SW 1271 (cell line): ENCODE measurements at regions not wholly inside any gene's neighbourhood (a gene's known extent, or its start where the extent isn't known, plus 50 kb on each side); places are given as distances from the start of the nearest gene placed in this dataset.
"Not testable (repeated sequence)": the region's sequence is repeated elsewhere in the genome, so short reads cannot be mapped to it uniquely, and the experiment has no call there.

Experiments used
- DNase-seq, 2 experiments: peaks; one replicate each; lab custom pipeline; 2025; lab: John Stamatoyannopoulos, UW

DNA sequence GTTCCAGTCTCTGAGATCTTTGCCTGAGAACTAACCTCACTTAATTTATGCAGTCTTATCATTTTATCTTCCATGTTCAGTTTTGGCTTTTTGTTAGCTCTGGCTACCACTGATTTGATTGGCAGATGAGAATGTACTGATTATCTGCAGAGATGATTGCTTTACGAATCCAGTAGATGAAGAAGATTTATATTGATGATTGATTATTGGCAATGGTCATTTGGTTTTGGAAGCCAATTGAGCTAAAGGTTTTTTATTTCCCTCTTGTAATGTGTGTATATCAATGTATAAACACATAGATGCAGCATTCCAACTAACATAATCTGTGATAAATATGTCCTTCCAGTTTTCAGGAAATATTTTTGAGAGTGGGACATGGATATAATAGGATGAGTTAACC, 763.6 kb downstream of the CDH11 start:
- no peak for DNase-seq

DNA sequence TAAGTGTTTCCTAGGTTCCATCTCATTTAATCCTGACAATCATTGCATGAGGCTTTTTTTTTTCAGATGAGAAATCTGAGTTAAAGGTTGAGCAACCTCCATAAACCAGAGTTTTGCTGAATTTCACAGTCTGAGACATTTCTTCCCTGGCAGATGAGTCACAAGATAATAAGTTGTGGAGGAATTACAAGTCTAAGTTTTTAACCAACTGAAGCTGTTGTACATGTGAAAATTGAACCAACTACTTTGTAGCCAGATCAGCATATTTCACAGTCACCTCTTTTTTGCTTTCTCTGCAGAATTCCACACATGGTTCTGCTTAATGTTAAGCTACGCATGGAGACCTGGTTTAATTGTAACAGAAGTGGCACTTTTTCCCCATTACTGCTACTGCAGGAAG, 765.6 kb downstream of the CDH11 start:
- DNase-seq = no peak

DNA sequence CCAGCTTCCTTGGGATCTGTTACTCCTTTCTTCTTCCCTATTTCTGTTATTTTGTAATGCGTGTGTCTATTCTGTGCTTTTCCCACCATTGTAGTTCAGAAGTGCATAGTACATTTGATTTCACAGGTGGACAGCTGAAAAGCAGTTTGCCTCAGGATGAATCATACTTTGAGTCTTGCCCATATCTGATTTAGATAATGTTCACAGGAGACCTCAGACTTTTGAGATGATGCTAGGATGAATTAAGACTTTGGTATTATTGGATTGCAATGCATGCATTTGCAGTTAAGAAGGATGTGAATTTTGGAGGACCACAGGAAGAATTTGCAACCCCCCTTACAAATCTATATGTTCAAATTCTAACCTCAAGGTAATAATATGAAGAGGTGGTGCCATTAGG, 769.6 kb downstream of the CDH11 start:
- DNase-seq = no peak

DNA sequence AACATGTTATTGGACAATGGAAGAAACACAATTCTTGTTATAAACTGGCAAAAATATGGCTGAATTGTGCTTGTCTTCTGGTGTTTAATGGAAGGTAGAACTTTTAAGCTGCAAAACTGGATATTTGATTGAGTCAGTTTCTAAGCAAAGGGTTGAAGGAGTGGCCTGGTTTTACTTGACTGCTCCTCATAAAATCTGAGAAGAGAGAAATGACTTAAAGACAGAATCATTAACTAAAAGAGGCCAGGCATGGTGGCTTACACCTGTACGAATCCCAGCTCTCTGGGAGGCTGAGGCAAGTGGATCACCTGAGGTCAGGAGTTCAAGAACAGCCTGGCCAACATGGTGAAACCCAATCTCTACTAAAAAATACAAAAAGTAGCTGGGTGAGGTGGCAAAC, 770.7 kb downstream of the CDH11 start:
- no peak for DNase-seq

DNA sequence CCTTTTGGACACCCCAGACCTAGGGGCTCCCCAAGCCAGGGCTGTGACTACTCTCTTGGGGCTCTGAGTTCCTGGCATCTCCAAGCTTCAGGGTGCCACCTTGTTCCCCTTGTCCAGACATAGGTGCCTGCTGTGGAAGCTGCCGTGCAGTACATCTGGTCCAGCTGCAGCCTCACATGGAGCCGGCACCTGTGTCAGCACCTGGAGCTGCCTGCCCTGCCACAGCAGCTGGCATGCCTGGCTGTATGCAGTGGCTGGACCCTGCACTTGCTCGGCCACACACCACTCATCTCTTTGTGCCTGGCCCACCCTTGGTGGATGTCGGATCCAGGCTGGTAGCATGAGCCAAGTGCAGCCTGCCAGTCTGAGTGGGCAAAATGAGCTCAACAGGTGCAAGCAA, 775.8 kb downstream of the CDH11 start:
- DNase-seq = no peak

DNA sequence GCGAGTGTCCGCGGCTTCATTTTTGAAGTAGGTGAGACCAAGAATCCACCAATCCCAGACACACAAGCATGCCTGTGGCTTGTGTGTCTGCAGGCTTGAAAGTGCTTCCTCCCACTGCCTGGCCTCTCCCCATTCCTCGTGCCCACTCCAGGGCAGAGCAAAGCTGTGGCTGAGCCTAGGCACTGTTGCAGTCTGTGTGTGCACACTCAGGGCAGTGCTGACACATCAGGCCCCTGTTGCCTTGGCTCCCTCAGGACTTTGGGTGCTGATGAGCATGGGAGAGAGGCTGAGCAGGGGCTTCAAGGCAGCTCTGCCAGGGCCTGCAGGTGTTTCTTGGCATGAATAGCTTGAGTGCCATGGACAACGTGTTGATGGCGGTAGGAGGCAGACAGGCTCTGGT, 776.7 kb downstream of the CDH11 start:
- DNase-seq = no peak

DNA sequence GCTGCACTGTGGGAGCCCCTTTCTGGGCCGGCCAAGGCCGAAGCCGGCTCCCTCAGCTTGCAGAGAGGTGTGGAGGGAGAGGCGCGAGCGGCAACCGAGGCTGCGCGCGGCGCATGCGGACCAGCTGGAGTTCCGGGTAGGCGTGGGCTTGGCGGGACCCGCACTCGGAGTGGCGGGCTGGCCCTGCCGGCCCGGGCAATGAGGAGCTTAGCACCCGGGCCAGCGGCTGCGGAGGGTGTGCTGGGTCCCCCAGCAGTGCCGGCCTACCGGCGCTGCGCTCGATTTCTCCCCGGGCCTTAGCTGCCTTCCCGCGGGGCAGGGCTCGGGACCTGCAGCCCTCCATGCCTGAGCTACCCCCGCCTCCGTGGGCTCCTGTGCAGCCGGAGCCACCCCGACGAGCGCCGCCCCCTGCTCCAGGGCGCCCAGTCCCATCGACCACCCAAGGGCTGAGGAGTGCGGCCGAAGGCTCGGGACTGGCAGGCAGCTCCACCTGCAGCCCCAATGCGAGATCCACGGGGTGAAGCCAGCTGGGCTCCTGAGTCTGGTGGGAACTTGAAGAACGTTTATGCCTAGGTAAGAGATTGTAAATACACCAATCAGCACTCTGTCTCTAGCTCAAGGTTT, 777.9 kb downstream of the CDH11 start:
- DNase-seq = not testable (repeated sequence)

DNA sequence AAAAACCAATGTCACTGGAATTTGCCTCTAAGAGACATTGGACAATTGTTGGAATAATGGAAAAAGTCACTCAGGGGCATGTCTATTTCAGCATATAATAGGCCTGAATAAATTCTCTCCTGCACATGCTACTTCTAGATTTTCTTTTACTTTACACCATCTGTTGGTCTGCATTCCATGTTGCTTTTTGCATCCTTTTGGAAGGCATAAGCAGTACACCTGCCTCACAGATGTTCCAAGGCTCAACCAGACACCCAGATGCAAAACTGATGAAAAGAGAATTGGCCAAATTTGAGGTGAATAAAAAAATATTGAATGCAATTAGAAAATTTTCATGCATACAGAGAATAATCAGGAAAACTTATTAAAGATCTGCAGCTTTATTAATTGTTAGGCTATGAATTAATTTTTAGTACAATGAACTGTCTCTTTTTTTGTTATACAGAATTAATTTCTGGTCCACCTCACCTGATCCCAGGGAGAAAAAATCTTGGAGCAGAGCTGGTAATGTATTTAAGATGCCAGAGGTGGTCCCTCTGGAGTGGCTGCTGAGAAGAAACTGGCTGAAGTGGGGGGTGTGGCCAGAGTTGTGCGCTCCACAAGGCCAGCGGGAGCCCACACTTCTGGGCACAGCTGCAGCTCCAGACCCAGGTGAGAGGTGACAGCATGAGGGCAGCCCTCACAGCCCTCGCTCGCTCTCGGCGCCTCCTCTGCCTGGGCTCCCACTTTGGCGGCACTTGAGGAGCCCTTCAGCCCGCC, 778.6 kb downstream of the CDH11 start:
- no peak for DNase-seq

DNA sequence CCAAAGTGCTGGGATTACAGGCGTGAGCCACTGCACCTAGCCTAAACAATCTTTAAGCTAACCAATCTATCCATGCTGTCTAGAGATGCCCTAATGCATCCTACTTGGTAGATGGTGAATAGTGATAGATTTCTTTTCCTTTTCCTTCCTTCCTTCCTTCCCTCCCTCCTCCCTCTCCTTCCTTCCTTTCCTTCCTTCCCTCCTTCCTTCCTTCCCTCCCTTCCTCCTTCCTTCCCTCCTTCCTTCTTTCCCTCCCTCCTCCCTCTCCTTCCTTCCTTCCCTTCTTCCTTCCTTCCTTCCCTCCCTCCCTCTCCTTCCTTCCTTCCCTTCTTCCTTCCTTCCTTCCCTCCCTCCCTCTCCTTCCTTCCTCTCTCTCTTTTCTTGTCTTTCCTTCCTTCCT, 780.5 kb downstream of the CDH11 start:
- not testable (repeated sequence) for DNase-seq

DNA sequence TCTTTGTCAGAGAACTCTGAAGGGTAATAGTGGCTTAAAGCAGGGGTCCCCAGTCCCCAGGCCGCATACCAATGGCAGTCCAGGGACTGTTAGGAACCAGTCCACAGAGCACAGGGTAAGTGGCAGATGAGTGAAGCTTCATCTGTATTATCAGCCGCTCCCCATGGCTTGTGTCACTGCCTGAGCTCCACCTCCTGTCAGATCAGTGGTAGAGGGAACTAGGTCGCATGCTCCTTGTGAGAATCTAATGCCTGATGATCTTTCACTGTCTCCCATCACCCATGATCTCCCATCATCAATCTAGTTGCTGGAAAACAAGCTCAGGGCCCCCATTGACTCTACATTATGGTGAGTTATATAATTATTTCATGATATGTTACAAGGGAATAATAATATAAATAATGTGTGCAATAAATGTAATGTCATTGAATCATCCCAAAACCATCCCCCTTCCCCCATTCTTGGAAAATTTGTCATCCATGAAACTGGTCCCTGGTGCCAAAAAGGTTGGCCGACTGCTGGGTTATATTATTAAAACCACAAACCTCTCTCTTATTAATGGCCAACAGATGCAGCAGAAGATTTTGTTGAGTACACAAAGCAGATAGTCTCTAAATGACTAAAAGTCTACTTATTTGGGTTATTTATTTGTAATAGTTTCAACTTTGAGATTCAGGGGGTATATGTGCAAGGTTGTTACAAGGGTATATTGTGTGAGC, 782.7 kb downstream of the CDH11 start:
- no peak for DNase-seq

DNA sequence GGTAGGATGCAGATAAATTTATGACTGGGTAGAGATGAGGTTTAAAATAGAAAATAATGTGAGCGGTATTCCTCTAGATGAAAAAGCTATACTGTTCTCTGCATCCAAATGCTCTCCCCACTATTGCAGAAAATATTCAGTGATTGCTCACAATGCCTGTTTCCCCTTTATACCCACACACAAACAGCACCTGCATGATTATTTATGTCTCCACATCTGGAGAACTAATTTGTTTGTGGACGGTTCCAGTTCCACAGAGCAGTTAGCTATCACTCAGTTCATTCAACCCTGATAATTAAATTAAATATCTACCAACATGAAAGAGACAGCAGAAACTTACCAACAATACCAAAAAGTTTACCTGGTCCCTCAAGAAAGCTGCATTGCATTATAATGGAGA, 800.0 kb downstream of the CDH11 start:
- DNase-seq = no peak

DNA sequence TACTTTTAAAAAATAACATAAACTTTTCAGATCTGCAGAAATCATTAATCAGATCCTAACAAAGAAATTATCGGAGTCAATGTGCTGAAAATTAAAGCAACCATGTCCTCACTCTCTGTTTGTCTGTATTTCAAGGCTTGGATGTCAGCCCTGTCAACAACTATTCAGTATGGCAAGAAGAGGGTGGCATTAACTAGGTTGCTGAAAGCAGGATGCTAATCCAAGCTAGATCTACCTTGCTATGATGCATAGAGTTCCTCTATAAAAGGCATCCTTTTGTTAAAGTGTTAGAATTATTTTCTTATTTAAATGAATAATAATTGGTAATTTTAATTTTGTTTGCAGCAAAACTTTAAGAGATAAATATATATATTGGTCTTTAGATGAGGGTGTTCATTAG, 800.8 kb downstream of the CDH11 start:
- DNase-seq = no peak

DNA sequence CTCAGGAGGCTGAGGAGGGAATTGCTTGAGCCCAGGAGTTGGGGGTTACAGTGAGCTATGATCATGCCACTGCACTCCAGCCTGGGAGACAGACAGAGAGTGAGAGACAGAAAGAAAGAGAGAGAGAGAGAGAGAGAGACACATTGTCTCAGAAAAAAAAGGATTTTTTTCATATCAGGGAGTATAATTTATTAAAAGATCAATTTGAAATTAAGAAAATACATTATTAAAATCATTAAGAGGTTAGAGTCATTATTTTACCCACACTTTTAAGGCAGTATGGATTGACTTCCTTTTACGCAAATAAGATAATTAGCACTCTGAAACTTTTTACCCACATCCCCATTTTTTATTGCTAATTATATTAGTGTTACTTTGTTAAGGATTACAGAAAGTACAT, 804.3 kb downstream of the CDH11 start:
- no peak for DNase-seq

DNA sequence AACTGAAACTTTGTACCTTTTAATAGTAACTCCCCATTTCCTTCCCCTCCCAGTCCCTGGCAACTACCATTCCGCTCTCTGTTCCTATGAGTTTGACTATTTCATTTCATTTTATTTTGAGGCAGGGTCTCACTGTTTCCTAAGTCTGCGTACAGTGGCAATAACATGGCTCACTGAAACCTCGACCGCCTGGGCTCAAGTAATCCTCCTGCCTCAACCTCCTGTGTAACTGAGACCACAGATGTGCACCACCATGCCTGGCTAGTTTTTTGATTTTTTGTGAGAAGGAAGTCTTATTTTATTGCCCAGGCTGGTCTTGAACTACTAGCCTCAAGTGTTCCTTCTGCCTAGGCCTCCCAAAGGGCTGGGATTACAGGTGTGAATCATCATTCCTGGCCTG, 808.1 kb downstream of the CDH11 start:
- no peak for DNase-seq

DNA sequence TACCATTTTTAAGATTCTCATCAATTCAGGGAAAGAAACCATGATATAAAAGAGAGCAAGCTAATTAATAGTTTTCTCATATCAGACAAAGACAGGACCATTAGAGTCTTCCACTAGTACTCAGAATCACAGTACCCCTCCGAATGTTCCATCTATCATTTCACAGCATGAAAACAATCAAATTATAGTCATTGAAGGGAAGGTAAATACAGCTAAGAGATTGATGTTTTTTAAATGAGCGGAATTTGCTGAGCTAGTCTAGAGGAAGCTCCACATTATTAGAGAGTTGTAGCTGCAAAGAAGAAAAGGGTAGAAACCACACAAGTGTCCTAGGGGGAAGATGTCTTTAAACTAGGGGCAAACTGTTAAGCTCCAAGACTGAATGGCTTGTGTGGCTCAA, 808.9 kb downstream of the CDH11 start:
- no peak for DNase-seq

DNA sequence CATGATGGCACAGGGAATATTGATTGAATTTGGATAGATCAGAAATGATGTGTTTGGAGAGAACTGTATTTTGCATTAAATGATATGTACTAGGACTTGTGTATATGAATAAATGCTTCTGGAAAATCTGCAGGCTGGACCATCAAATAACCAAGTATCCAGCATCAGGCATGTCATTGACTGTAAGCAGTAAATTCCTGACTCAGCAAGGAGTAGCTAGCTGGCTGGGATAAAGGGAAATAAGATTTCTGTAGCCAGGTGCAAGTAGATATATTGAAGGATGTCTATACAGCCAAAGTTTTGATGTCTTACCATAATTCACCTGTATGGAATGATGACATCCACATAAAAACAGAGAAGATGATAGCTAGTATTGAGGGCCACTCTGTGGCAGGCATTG, 809.6 kb downstream of the CDH11 start:
- no peak for DNase-seq

DNA sequence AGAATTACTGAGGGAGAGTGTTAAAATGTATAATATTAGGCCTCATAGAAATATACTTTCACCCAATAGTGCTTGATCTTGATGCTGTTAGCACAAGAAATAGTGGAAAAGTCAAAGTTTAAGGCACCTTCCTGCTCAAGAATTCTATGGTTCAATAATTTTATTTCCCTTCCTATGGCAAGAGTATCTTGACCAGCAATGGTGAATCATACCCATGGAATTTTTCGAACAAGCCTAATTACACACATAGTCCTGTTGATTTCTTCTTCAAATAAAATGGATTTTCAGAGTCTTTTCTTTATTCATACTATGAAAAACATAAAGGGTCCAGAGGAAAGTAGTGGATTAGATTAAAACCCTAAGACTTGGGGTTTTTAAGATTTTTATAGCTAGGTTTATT, 810.6 kb downstream of the CDH11 start:
- DNase-seq = no peak

DNA sequence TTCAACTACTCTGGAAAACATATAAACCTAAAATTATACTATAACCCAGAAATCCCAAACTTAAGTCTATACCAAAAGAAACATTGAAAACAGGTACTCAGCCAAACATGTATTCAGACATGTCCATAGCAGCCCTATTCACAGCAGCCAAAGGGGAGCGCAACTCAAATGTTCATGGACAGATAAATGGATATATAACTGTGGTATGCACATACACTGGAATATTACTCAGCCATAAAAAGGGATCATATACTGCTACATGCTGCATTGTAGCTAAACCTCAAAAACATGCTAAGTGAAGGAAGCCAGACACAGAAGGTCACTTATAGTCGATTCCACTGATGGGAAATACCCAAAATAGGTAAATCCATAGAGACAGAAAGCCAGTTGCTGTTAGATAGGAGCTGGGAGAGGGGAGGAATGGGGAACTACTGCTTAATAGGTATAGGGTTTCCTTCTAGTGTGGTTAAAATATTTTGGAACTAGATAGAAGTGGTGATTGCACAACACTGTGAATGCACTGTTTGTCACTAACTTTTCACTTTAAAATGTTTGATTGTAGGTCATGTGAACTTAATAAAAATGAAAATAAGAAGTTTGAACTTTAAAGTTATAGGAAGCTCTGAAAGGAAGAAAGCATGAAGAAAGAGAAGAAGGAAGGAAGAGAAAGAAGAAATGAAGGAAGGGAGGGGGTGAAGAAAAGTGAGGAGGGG, 812.3 kb downstream of the CDH11 start:
- no peak for DNase-seq

DNA sequence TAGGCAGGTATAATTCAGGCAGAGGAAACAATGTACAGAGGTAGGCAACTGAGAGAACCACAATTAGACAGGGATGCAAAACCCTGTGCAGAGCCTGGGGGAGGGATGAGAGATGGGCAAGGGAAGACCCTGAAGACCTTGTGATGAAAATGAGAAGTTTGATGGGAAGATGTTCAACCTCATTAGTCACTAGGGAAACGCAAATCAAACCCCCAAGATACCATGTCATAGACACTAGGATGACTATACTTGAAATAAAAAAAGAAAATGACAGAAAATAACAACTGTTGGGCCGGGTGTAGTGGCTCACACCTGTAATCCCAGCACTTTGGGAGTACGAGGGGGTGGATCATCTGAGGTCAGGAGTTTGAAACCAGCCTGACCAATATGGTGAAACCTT, 813.1 kb downstream of the CDH11 start:
- no peak for DNase-seq

DNA sequence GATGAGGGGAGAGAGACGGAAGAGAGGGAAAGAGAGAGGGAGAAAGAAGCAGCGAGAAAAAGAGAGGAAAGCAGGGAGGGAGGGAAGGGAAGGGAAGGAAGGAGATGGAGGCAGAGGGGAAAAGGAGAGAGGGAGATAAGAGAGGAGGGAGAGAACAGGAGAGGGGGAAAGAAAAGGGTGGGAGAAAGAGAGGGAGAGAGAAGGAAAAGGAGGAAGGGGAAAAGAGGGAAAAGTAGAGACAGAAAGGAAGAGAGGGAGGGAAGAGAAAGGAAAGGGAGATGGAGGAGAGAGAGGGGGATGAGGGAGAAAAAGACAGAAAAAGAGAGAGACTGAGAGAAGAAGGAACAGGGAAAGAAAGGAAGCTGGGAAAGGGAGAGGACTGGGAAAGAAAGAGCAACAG, 814.4 kb downstream of the CDH11 start:
- no peak for DNase-seq

DNA sequence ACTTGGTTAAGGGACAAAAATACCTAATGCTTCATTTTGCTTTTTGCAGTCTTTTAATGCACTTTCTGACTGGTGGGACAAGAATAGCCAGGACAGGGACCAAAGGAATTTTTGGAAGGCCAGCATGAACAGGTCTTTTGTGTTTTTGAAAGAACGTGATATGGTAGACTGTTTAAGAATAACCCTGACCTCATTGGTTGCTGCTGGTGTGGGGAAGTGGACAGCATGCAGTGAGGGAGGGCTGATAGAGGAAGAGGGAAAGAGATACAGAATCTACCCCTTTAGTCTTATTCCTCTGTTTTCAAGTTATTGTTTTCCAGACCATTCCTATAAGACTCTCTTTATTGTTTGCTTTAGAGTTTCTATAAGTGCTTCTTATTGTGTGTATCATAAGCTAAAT, 816.2 kb downstream of the CDH11 start:
- DNase-seq = no peak

DNA sequence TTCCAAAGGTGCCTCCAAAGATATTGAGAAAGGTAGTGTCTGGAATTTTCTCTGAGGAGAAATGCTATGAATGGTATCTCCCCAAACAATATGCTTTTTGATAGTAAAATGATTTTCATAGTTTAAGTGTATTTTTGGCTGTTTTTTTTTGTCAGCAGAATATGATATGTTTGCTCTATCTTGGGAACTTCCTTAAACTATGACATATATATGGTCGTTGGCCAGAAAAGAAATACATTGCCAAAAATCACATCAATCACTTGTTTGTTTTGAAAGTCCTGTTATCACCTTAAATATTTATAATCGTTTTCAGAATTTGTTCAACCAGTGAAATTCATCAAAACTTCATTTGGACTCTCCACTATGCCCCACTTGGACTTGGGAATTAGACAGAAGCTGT, 816.9 kb downstream of the CDH11 start:
- no peak for DNase-seq

DNA sequence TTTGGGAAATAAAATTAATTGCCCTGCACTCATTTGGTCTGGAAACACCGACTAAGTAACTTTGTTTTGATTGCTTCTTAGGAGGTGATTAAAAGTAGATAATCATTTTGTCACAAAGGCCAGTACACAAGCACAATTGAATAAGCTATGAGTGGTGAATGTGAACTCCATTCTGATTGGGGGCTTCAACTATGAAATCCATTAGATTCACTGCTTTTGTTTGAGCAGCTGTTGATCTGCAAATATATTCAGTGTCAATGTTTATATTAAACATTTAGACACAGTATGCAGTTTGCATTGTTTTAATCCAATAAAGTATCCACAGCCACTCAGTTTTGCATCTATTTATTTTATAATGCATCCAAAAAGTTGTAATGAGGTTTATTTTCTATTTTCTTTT, 817.5 kb downstream of the CDH11 start:
- DNase-seq = no peak
